GM18870 (cell line): ENCODE measurements at regions not wholly inside any gene's neighbourhood (a gene's known extent, or its start where the extent isn't known, plus 50 kb on each side); places are given as distances from the start of the nearest gene placed in this dataset.

Source experiments
- ATAC-seq: cut with Tn5 transposase; IDR thresholded peaks from one replicate; pipeline ENCODE4 v1.9.1; 2021; ENCODE audit warnings: moderate library complexity; ENCODE audit not compliant: unreplicated experiment

GRCh38 chr2:74036010-74036409 lies 51.3 kb downstream of the TET3 start:
- no peak for ATAC-seq

DNA sequence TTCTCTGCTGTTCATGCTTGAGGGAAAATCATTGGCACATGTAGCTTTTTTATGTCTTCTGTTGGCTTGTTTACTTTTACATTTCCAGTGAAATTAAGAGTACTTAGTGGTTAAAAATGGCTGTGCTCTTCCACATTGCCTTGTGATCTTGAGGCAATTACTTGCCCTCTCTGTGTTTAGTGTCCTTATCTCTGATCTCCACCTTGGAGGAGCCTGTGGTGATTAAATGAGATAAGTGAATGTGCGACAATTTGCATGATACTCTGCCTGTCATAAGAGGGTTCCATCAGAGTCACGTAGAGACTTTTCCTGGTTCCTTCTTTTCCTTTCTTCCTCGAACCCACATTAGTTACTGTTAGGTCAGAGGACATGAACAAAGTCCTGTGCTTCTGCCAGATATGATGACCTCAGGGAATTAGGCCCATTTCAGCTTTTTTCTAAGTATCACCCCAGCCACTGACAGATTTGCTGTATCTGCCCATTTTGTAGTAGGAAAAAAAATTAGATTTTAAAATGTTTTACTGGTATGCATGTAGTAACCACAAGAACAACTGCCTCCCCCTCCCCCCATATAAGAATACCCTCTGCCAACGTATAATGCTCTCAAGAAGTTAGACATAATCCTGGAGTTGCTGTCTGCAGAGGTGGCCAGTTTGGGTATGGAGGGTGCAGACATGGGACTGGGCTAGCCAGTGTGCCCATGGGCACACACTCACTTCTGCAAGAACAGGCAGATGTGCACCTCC lies 51.9 kb downstream of the TET3 start:
- ATAC-seq = no peak

GRCh38 chr2:74037379-74037860 lies 52.7 kb downstream of the TET3 start:
- ATAC-seq = no peak

DNA sequence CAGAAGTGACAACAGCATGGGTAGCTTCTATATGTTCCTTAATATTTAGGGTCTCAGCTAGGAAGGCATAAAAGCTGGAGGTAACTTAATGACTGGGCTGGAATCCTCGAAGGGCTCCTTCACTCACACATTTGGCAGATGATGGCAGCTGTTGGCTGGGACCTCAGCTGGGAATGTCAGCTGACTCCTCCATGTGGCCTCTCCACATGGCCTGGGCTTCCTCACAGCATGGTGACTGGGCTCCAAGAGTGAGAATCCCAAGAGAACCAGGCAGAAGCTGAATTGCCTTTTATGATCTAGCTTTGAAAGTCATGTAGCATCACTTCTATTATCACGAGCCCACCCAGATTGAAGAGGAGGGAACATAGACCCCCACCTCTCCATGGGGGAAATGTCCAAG lies 54.9 kb downstream of the TET3 start:
- no peak for ATAC-seq

DNA sequence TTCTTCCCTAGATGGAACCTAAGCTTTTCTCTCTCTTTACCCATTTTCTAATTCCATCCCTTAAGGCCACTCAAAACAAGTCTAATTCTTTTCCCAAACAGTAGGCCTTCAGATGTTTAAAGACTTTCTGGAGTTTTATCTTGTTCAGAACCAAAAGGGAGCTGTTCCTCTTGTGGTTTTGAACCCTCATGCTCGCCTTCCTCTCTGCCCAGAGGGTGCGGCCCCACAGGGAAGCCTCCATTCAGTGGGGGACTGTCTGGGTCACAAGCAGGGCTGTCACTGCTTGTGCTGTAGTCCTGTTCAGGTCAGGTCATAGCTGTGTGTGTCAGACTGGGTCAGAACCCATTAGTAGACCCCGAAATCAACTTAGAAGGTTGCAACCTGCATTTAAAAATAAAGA lies 56.5 kb downstream of the TET3 start:
- ATAC-seq = no peak

DNA sequence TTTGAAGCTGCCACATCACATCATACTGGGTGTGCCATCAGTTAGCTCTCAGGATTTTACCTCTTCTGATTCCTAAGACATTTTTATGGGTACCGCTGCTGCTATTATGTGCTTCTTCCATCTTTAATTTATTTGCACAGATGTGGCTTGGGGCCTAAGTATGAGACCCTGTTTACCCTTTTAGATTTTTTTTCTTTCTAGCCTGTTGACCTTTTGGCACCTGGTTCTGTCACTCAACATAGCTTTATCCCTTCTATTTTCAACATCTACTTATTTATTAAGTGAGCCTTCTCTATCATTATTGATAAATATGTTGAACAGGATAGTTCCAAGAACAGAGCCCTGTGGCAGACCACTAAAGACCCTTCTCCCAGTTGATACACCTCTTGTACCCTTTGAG lies 57.0 kb downstream of the TET3 start:
- ATAC-seq = no peak

DNA sequence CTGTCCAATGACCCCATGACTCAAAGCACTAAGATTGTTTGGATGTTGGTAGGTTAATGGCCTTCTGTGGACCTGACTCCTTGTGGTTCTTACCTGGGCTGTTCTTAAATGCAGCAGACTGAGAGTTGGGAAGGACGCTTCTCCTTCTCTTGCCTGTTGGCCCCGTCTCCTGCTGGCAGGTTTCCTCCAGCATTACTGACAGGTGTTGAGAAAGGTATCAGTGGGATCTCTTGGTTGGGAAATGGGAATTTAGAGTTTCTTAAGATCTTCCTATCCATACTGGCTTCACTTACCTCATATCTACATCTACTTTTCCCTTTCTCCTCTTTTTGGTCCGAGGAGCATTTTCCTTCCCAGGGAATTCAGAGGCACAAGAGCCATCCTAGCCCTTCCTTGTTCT lies 57.9 kb downstream of the TET3 start:
- ATAC-seq = no peak

GRCh38 chr2:74043345-74044329 lies 58.9 kb downstream of the TET3 start:
- ATAC-seq = no peak

GRCh38 chr2:74044999-74045398 lies 60.3 kb downstream of the TET3 start:
- no peak for ATAC-seq

- ATAC-seq = no peak
Observed at GRCh38 chr2:74045454-74045853, 60.7 kb downstream of the TET3 start.

- ATAC-seq = no peak
Observed at GRCh38 chr2:74046441-74046840, 61.7 kb downstream of the TET3 start.

- no peak for ATAC-seq
Observed at GRCh38 chr2:74047152-74047551, 62.4 kb downstream of the TET3 start.

DNA sequence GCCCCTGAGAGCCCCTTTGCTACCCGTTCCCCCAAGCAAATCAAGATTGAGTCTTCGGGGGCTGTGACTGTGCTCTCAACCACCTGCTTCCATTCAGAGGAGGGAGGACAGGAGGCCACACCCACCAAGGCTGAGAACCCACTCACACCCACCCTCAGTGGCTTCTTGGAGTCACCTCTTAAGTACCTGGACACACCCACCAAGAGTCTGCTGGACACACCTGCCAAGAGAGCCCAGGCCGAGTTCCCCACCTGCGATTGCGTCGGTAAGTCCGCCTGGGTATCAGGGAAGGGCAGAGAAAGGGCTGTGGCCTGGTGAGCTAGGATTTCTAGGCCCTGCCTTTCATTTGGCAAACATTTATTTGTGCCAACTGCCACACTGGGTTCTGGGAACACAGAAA lies 63.4 kb downstream of the TET3 start:
- ATAC-seq = no peak

DNA sequence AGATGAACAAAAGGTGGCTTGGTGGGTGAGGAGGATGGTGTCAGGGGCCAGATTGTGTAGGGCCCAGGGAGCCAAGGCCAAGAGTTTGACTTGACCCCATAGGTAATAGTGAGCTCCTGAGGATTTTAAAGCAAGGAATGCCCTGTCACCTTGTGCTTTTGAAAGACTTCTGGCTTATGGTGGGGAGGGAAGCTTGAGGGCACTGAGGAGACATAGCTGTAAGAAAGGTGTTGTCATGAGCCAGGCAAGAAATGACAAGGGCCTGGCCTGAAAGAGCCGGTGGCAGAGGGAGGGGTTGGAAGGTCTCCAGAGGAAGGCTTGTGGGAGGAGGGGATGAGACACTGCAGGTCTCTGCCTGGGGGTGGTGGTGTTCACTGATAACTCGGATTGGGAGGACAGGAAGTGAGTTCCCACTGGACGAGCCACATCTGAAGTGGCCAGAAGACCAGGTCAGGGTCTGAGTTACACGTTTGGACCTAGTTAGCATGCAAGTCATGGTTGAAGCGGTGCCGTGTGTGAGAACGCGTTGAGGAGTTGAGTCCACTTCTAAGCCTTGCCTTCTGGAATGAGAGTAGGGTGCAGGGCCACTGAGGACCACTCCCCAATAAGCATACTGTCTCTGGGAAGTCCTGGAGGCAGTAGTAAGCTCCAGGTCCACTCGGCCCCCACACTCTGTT lies 64.3 kb downstream of the TET3 start:
- ATAC-seq = no peak

DNA sequence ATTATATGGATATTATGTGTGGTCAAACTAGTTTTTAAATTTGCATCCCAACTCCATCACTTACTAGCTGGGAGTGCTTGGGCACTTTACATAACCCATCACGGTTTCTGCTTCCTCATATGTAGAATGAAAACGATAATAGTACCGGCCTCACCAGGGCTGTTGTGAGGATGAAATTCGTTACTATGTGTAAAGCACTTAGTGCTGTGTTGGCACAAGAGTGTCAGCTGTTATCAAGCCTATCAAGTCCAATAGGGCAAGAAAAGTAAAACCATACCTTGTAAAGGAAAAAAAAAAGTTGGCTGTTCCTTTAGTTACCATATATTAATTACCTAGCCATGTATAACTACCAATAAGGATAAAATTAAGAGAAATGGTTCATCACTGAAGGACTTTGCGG lies 65.4 kb downstream of the TET3 start:
- ATAC-seq = no peak

DNA sequence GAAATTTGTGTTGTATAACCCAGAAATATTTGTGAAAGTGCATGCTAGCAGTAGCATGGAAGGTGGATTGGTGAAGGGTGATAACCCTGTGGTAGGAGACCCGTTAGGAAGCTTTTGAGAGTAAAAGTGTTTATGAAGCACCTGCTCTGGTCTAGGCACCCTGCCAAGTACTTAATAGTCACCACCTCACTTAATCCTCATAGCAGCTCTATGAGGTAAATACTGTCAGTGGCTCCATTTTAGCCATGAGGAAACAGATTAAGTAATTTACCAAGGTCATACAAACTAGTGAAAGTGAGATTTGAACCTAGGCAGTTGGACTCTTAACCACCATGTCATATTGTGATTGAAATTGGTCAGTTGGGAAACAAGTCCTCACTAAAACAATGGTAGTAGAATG lies 66.8 kb downstream of the TET3 start:
- ATAC-seq = no peak

GRCh38 chr2:74052732-74053710 lies 68.3 kb downstream of the TET3 start:
- ATAC-seq = no peak

GRCh38 chr2:74053959-74054715 lies 69.4 kb downstream of the TET3 start:
- no peak for ATAC-seq

DNA sequence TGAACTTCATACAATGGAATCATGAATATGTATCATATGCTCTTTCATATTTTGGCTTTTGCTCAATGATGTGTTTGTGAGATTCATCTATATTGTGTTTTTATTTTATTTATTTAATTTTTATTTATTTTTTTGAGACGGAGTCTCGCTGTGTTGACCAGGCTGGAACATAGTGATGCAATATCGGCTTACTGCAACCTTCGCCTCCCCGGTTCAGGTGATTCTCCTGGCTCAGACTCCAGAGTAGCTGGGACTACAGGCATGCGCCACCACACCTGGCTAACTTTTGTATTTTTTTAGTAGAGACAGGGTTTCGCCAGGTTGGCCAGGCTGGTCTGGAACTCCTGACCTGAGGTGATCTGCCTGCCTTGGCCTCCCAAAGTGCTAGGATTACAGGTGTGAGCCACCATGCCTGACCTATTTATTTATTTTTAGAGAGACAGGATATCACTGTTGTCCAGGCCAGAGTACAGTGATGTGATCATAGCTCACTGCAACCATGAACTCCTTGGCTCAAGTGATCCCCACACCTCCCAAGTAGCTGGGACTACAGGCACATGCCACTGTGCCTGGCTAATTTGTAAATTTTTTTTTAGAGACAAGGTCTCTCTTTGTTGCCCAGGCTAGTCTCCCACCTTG lies 74.5 kb downstream of the TET3 start:
- ATAC-seq = no peak
